GM21717 (cell line): ENCODE measurements at regions not wholly inside any gene's neighbourhood (a gene's known extent, or its start where the extent isn't known, plus 50 kb on each side); places are given as distances from the start of the nearest gene placed in this dataset.
"Not testable (repeated sequence)": the region's sequence is repeated elsewhere in the genome, so short reads cannot be mapped to it uniquely, and the experiment has no call there.

Experiments used
- ATAC-seq: cut with Tn5 transposase; IDR thresholded peaks from one replicate; pipeline ENCODE4 v1.9.1; 2021; ENCODE audit warnings: mild to moderate bottlenecking, moderate library complexity; ENCODE audit not compliant: unreplicated experiment

DNA sequence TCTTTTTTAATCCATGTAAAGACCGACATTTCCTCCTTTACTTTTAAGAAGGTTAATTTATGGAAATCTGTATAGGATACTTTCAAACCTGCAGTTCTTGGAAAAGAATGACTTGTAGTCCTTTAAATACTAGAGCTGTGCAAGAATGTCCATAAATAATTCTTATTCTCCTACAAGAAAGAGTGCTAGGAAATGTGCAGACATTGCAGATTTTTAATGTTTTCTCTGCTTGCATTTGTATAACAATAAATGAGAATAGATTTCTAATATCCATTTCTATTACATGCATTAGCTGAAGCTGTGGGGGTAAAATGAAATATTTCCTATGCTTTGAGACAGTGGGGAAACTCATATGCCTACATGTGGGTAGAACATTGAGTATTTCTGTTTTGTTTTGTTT is 607.2 kb upstream of the NOVA1 start:
- ATAC-seq = no peak

DNA sequence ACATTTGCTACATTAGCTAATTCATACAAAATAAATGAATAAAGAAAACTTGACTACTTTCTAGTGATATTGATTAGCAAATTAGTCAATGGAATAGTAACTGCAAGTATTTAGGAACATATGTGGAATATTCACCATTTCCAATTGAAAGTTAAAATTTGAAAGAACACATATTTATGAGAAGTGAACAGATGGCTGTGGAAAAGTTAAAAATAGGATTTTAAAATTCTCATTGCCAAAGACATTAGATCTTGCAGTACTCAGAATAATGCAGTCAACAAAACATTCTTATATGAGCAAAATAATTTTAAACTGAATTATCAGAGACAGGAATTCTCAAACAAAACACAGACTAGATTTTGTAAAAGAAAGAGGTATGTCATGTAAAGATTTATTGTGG is 613.9 kb upstream of the NOVA1 start:
- no peak for ATAC-seq

DNA sequence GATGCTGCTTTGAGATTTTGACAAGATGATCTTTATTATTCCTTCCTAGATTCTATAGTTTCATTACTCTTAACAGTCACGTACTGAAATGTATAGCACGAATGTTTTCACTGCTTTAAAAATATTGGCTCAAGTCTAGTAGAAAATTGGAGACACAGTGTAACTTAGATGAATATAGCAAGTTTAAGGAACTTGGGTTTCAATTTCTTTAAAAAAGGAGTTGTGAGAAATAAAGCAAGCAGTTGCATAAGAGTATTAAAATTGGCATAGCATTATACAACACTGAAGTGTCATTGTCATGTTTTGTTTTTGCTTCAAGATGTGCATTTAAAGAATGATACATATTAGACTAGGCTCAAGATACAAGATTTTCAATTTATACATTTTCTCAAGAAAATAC is 624.8 kb upstream of the NOVA1 start:
- no peak for ATAC-seq

DNA sequence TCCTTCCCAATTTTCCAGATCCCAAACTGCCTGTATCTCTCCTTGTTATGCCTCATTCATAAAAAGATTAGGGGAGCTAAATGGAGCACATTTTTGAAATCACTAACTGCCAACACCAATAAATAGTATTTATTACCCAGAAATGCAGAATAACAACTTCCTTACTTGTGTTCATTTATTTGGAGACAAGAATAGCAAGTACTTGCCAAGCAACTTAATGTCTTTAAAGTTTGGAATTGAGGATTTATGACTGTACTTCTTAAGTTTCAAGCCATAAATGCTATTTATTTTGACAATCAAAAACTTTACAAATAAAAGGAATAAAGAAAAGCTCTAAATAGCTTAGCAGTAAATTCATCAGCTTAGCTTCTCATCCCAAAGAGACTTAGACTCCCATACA is 626.1 kb upstream of the NOVA1 start:
- ATAC-seq = no peak

DNA sequence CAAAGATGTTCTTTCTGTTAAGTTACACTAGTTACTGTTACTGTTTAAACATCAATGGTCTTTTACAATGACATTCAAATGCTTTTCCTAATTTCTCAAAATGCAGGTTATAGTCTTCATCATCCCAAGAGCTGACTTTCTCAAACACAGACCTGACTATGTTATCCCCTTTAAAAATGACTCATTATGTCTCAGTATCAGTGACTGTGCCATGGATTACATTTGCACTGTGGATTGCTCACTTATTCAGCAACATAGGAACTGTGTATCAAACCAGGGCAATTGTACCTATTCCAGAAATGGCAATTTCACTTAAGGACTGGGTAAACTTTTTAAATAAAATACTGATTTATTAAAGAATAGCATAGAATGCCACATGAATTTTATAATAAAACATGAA is 630.2 kb upstream of the NOVA1 start:
- no peak for ATAC-seq

DNA sequence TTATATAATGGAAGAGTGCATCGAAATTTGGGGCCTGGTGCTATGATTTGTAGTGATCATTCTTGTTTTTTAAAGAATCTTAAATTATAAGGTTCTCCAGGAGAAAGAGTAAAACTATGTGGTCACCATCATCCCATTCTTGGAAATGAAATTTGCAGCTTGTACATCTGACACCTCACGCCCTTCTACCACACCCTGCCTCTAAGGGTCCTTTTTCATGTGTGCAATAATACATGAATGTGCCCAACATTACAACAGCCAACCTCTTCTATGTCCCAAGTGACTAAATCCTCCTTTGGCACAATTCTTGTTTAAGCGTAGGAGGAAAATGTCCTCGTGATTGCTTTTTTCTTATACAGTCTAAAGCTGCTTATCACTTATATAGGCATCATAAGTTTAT is 636.5 kb upstream of the NOVA1 start:
- no peak for ATAC-seq

DNA sequence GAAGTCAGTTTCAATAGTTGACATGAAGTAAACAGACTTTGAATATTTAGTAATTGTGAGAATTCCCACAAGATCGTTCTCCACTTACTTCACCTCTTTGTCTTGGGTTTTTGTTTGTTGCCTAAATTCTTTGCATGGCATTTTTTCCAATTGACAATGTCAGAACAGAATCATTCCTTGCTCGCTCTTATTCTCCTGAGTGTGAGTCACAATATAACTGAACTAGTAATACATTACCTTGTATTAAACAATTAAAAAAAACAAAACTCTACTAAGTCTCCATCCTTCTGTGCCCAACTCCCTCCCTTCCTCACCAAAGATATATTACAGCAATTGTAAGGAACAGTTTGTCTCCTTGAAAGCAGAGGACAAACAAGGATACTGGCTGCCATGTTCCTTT is 638.8 kb upstream of the NOVA1 start:
- ATAC-seq = no peak

DNA sequence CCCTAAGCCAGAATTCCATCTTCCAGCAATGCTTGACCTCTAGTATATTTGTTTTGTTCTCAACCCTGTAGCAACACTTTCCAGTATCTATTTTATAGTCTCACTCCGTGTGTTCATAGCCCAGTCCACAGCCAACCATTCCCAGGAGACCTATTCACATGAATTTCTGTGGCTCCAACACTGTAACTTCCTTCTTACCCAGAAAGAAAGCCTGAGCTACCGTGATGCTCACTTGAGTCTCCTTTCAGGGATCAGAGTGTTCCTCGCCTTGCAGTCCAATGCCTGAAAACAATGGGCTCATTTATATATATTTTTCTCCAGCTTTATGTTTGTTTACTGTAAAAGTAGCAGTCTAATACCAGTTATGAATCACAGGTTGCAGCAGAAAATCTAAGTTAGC is 645.0 kb upstream of the NOVA1 start:
- no peak for ATAC-seq

DNA sequence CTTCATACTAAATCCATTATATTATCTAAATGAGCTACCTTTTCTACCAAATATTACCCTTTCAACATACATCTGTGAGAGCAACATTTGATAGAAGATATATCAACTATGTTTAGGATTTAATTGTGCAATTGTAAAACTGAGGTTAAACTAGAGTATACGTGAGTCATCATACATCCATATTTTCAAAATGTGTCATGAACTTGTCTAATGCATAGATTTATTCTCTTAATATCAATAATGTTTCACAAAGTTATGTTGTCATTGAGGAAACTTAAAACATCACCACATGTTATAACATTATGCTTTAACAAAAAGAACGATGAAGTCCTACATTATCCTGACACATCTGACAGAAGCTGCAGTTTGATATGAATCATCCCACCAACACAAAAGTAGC is 645.5 kb upstream of the NOVA1 start:
- no peak for ATAC-seq

DNA sequence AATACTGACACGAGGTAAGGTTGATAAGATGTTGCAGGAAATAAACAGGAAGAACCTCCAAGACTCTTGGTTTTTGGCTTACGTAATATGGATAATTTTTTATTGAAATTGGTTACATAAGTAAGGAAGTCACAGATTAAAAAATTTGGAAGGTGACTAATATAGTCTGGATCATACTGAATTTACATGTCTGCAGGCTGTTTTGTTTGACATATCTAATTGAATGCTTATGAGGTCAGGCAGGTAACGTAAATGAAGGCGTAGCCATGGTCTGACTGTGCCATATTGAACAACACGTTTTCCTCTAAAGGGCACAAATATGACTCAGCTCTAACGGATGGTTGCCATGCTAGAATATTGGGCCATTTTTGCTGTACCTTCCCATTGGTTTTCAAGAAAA is 648.1 kb upstream of the NOVA1 start:
- no peak for ATAC-seq

DNA sequence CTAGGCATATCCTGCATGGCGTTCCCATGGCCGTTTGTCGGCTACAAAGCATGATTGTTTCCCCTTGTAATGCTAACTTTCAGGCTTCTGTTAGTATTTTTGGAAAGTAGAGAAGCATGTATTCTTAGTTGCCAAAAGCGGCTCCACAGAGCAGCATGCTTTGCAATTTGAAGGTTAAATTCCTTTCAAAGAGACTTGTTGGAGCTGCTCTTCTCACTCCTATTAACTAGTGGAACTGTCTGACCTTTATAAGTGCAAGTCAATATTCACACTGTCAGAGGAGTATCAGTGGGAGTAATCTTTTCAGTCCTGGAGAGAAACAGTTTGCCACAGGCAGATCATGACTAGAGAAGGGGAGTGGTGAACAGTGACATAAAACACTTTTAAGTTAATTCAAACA is 656.1 kb upstream of the NOVA1 start:
- no peak for ATAC-seq

DNA sequence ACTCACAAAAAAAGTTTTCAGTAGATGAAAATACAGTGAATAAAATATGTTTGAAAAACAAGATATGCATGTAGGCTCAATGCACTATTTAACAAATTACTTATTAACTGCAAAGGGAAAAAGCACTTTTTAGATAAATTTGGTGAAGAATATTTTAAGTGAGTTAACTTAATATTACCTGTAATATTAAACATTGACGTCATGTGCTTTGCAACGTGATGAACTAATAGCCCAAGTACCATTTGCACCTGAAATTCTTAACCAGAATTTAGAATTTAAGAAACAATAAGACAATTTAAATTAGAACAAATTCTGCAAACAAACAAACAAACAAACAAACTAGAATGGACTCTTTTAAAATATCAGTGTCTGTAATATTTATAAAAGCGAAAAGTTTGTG is 659.0 kb upstream of the NOVA1 start:
- no peak for ATAC-seq

DNA sequence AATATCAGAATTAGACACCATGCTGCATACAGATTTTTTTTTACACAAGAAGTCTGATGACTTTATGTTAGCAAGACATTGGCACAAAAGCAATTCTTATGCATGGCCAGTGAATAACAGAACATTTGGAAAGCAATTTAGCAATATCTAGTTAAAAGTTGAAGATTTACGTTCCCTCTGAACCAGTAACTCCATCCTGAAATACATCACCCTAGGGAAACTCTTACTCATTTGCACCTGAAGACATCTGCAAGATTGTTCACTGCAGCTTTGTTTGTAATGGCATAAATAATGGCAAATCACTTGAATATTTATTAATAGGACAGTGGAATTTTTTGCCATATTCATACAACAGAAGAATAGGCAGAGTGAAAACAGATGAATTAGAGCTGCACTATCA is 670.0 kb upstream of the NOVA1 start:
- ATAC-seq = no peak

DNA sequence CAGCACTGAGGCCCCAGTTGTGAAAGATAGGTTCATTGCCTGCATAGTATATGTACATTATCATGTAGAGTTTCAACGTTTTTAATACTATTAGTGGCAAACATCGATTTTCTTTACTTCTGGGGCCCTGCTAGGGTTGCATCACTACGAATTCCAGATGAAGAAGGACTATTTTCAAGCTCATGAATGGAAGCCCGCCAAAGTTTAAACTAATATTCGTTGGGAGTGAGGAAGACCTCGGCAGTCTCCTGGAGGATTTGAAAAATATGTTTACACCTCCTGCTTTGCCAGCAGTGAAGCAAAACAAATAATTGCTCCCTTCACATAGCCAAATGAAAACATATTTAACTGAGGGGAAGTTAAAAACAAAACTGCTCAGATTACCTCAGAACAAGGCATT is 672.9 kb upstream of the NOVA1 start:
- no peak for ATAC-seq

DNA sequence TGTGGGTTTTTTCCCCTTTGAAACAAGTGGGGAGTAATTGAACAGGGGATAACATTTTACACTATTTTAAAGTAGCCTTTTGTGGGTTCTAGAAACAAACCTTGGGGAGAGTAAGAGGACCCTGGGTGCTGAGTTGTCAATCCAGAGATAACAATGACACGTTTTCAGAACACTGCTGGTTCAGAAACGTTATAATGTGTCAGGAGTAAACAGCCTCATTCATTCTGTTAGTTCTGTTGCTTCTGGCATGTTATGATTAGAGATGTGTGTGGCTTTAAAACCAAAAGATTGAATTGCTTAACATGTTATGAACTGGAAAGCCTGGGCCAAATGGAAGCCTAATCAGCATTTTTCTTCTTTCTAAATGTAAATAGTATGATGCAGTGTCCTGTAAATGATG is 680.5 kb upstream of the NOVA1 start:
- no peak for ATAC-seq

DNA sequence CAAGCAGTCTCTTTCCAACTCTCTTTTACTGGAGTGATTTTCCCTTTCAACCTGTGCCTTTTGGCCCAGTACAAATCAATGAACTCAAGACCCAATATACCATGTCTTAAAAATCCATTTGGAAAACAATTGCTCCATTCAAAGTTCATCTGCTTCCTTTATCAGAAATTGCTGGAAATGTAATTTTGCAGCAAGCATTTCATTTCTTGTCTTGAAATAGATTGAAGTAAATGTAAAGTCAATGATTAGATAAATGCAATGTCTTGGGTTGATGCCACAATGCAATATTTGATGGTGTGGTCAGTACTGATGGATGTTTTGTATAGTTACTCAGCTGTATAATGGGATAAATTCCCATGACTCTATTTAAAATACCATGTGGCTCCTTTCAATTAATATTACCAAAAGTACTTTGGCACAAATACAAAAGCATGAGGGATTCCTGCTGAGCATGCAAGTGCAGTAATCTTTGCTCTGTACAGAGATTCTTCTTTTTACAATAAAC is 707.7 kb upstream of the NOVA1 start:
- no peak for ATAC-seq

DNA sequence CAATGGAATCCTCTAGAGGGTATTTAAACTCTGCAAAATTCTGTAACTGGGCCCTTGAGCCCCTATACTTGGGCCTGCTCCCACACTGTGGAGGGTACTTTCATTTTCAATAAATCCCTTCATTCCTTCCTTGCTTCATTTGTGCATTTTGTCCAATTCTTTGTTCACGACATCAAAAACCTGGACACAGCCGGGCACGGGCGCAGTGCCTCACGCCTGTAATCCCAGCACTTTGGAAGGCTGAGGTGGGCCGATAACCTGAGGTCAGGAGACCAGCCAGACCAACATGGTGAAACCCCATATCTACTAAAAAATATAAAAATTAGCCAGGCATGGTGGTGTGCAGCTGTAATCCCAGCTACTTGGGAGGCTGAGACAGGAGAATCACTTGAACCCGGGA is 714.9 kb upstream of the NOVA1 start:
- ATAC-seq = not testable (repeated sequence)

DNA sequence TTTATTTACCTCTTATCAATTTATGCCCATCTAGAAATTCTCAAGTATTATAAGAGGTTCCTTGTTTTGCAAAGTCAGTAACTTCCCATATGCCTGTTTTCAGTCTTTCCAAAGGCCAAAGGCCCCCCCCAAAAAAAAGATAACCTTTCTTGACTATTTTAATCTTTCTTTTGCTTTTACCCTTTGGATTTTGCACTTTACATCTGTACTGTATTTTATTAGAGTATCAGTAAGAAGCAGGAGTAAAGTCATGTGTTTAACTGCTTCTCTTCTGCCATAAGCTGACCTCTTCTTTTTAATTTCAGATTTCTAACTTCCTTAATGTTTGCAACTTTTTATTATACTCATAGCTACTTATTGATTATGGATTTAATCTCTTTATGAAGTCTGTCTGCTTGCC is 716.4 kb upstream of the NOVA1 start:
- ATAC-seq = no peak

DNA sequence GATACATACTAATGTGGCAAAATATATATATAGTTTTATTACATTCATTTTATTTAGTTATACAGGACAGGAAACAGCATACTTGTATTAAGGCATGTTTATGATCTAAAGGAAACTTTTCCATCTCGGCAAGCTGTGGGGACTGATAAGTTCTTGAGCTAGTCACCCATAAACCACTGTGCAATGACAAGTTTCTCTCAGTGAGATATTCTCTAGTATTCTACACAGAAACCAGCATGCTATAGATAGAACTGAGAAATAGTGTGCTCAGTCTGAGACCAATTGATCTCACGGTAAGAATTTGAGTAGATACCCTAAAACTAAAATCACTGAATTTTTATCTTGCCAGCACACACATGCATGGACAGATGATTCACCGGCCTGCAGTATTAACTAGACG is 717.6 kb upstream of the NOVA1 start:
- ATAC-seq = no peak

DNA sequence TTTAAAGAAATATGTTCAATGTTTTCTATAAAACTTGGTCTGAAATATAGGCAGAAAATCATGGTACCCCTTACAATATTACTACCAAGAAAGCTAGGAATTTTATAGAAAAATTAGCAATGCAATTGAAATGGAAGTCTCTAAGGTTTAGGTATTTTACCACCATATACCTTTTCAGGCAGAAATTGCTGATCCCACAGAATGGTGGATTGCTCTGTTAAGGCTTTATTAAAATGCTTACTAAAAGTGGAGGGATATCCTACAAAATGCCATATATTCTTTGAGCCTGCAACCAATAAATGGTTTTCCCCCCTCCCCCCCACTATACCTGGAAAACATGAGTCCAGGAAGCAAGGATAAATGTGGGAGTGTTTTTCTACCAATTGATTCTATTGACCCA is 718.1 kb upstream of the NOVA1 start:
- ATAC-seq = no peak

DNA sequence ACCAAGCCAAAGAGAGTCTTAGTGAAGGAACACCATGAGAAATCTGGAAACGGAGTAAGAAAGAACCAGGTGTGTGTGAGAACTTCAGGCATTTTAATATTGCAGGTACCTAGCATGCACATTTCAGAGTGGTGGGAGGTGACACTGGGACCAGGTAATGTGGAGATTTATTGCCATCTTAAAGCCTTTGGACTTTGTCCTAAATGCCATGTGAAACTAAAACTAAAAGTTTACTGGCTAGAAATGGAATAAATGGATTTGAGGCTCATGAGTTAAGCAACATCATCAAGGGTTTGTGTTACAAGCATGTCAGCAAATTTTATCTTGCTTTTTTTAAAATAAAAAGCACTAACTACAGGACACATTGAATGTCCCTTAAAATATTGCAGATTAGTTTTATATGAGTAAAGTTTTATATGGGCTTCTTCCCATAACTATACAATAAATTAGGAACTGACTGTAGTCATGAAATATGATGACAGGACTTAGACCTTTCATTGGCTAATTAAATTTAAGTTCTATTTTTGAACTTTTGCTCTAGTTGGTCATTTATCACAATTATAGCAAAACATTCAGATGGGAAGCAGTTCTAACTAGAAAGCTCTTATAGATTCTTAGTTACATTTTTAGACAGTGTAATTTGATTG is 721.1 kb upstream of the NOVA1 start:
- no peak for ATAC-seq

DNA sequence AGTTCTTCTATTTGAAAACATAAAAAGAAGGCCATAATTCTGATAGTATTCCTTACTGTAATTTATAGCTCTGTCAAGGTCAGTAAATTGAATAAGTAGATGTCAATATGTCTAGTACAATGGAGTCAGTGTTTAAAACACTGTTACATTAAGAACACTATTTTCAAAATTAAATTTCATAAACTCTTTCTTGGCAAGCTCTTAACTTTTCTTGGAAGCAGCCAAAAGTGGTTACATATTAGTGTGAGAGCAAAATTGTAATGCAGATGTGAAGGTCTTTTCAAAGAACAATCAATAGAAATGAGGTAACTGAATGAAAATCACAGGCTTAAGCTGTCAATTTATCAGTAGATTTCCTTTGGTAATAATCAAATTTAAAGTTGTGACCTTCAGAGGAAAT is 722.4 kb upstream of the NOVA1 start:
- ATAC-seq = no peak

DNA sequence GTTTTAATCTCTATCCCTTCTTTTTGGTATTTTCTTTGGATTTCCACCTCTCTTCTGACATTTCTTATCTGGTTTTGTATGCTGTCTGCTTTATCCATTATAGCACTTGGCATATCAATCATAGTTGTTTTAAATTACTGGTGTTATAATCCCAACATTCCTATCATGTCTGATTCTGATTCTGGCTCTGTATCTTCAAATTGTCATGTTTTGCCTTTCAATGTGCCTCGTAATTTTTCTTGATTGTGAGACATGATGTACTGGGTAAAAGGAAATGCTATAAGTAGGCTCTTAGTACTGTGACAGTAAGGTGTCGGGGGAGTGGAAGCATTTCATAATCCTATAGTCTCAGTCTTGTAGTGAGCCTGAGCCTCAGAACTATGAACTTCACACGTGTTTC is 729.3 kb upstream of the NOVA1 start:
- ATAC-seq = no peak

DNA sequence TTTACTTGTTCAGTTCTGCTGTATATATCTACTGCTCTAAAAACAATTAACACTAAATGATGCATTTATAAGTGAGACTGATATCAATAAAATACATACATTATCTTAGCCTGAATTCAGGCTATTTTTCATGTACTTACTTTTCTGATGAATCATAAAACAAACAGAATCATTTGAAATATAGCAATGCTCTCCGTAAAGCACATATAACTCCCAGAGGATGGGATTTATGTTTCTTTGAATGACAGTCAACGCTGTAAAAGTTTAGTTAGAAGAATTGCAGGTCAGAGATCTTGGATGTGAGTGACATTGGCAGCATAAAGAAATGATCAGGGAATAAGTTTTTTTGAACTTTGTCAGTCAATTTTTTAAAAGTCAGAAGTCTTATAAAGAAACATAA is 740.2 kb upstream of the NOVA1 start:
- no peak for ATAC-seq
